ENCODE measurements at regions not wholly inside any gene's neighbourhood (a gene's known extent, or its start where the extent isn't known, plus 50 kb on each side); places are given as distances from the start of the nearest gene placed in this dataset.
"Not testable (repeated sequence)": the region's sequence is repeated elsewhere in the genome, so short reads cannot be mapped to it uniquely, and the experiment has no call there.

DNA sequence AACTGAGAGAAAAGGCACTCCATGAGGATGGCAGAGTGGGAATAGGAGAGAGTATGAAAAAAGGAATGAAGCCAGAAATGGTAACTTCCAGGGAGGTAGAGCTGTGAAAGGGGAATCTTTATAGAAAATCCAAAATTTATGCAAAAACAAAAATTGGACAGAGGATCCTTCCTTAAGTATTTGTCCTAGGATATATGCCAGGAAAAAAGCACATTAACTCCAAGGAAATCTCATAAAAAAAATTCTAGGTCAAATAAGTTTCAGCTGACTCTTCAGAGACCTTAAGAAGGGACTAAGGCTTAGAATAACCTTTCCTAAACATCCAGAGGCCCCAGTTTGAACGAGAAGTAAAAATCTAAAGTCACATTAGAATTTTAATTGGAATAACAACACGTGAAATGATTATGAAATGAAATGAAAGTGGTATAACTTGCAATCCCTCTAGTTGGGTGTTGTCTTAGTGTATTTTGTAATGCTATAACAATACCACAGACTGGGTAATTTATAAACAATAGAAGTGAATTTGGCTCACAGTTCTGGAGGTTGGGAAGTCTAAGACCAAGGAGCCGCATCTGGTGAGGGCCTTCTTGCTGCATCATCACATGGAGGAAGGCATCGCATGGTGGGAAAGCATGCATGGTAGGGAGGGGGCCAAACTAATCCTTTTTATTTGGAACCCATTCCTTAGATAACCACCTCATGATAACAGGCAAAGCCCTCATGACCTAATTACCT, 145.4 kb upstream of the RXFP1 start:
- ChIA-PET POLR2A (no interaction called here), CTCF (no interaction called here)
- no peak for TF ChIP-seq LEF1 (IDR thresholded peaks at IDR 0.05; ENCODE audit: borderline replicate concordance)
- TF ChIP-seq SUZ12 (IDR thresholded peaks at IDR 0.05): no peak
- TF ChIP-seq SP1 (IDR thresholded peaks at IDR 0.05): no peak
- TF ChIP-seq, protein P1, sequence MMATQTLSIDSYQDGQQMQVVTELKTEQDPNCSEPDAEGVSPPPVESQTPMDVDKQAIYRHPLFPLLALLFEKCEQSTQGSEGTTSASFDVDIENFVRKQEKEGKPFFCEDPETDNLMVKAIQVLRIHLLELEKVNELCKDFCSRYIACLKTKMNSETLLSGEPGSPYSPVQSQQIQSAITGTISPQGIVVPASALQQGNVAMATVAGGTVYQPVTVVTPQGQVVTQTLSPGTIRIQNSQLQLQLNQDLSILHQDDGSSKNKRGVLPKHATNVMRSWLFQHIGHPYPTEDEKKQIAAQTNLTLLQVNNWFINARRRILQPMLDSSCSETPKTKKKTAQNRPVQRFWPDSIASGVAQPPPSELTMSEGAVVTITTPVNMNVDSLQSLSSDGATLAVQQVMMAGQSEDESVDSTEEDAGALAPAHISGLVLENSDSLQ (IDR thresholded peaks at IDR 0.05): no peak
- no peak for TF ChIP-seq TARDBP (IDR thresholded peaks at IDR 0.05)
- TF ChIP-seq CTBP1 (IDR thresholded peaks at IDR 0.05; ENCODE audit: borderline replicate concordance): no peak
- TF ChIP-seq BHLHE40 (IDR thresholded peaks at IDR 0.05; ENCODE audit: borderline replicate concordance): no peak
- TF ChIP-seq FOXM1 (IDR thresholded peaks at IDR 0.05; ENCODE audit: borderline replicate concordance): no peak
- no peak for TF ChIP-seq FOXK2 (IDR thresholded peaks at IDR 0.05)
- TF ChIP-seq L3MBTL2 (conservative IDR thresholded peaks at IDR 0.05): no peak
- no peak for TF ChIP-seq FOXA1 (IDR thresholded peaks at IDR 0.05)
- TF ChIP-seq ELF4 (IDR thresholded peaks at IDR 0.05): no peak
- no peak for TF ChIP-seq ZNF384 (IDR thresholded peaks at IDR 0.05)
- no peak for TF ChIP-seq ARNT (IDR thresholded peaks at IDR 0.05)
- no peak for TF ChIP-seq NFRKB (IDR thresholded peaks at IDR 0.05)
- no peak for TF ChIP-seq HDGF (IDR thresholded peaks at IDR 0.05; ENCODE audit: borderline replicate concordance)
- DNase-seq (ENCODE audit: extremely low spot score): no peak

GRCh38 chr4:158384414-158384813, 137.3 kb upstream of the RXFP1 start:
- no peak for DNase-seq (ENCODE audit: extremely low spot score)
- ChIA-PET CTCF (no interaction called here), POLR2A (no interaction called here)
- TF ChIP-seq SUZ12 (IDR thresholded peaks at IDR 0.05) (no peak), ZNF384 (IDR thresholded peaks at IDR 0.05) (no peak), ARNT (IDR thresholded peaks at IDR 0.05) (no peak), ELF4 (IDR thresholded peaks at IDR 0.05) (no peak), BHLHE40 (IDR thresholded peaks at IDR 0.05; ENCODE audit: borderline replicate concordance) (no peak), CTBP1 (IDR thresholded peaks at IDR 0.05; ENCODE audit: borderline replicate concordance) (no peak), L3MBTL2 (conservative IDR thresholded peaks at IDR 0.05) (no peak)

GRCh38 chr4:158395343-158395742, 126.3 kb upstream of the RXFP1 start:
- ChIA-PET POLR2A (no interaction called here), CTCF (no interaction called here)
- no peak for TF ChIP-seq CTBP1 (IDR thresholded peaks at IDR 0.05; ENCODE audit: borderline replicate concordance)
- no peak for TF ChIP-seq SUZ12 (IDR thresholded peaks at IDR 0.05)
- TF ChIP-seq LEF1 (IDR thresholded peaks at IDR 0.05; ENCODE audit: borderline replicate concordance): no peak
- no peak for TF ChIP-seq TARDBP (IDR thresholded peaks at IDR 0.05)
- no peak for DNase-seq (ENCODE audit: extremely low spot score)

GRCh38 chr4:158395889-158396288, 125.8 kb upstream of the RXFP1 start:
- no peak for TF ChIP-seq ELF4 (IDR thresholded peaks at IDR 0.05)
- no peak for TF ChIP-seq TARDBP (IDR thresholded peaks at IDR 0.05)
- TF ChIP-seq ARNT (IDR thresholded peaks at IDR 0.05): no peak
- TF ChIP-seq SUZ12 (IDR thresholded peaks at IDR 0.05): no peak
- TF ChIP-seq CTBP1 (IDR thresholded peaks at IDR 0.05; ENCODE audit: borderline replicate concordance): no peak
- TF ChIP-seq L3MBTL2 (conservative IDR thresholded peaks at IDR 0.05): no peak
- TF ChIP-seq FOXA1 (IDR thresholded peaks at IDR 0.05): no peak
- TF ChIP-seq SP1 (IDR thresholded peaks at IDR 0.05): no peak
- POLR2A ChIA-PET: no interaction called here

GRCh38 chr4:158397781-158398180, 123.9 kb upstream of the RXFP1 start:
- ChIA-PET POLR2A (no interaction called here), CTCF (no interaction called here)
- TF ChIP-seq LEF1 (IDR thresholded peaks at IDR 0.05; ENCODE audit: borderline replicate concordance) (no peak), SP1 (IDR thresholded peaks at IDR 0.05) (no peak), FOXA1 (IDR thresholded peaks at IDR 0.05) (no peak), TARDBP (IDR thresholded peaks at IDR 0.05) (no peak), FOXK2 (IDR thresholded peaks at IDR 0.05) (no peak), ARNT (IDR thresholded peaks at IDR 0.05) (no peak), ZNF384 (IDR thresholded peaks at IDR 0.05) (no peak), SUZ12 (IDR thresholded peaks at IDR 0.05) (no peak), ELF4 (IDR thresholded peaks at IDR 0.05) (no peak)
- DNase-seq (ENCODE audit: extremely low spot score): no peak

More at GRCh38 chr4:158395889-158396288, 125.8 kb upstream of the RXFP1 start:
- CTCF ChIA-PET: no interaction called here
- no peak for DNase-seq (ENCODE audit: extremely low spot score)

DNA sequence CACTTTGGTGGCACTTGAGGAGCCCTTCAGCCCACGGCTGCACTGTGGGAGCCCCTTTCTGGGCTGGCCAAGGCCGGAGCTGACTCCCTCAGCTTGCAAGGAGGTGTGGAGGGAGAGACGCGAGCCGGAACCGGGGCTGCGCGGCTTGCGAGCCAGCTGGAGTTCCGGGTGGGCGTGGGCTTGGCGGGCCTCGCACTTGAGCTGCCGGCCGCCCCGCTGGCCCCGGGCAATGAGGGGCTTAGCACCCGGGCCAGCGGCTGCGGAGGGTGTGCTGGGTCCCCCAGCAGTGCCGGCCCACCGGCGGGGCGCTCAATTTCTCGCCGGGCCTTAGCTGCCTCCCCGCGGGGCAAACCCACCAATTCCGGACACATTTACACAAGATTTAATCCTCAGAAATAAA, 113.7 kb upstream of the RXFP1 start:
- DNase-seq (ENCODE audit: extremely low spot score); CTCF ChIA-PET; POLR2A ChIA-PET: not testable (repeated sequence)

GRCh38 chr4:158410272-158410671, 111.4 kb upstream of the RXFP1 start:
- DNase-seq (ENCODE audit: extremely low spot score): no peak
- TF ChIP-seq ARNT (IDR thresholded peaks at IDR 0.05): no peak
- TF ChIP-seq, protein P1 (IDR thresholded peaks at IDR 0.05): no peak
- TF ChIP-seq NFRKB (IDR thresholded peaks at IDR 0.05): no peak
- TF ChIP-seq ELF4 (IDR thresholded peaks at IDR 0.05): no peak
- TF ChIP-seq TARDBP (IDR thresholded peaks at IDR 0.05): no peak
- no peak for TF ChIP-seq BHLHE40 (IDR thresholded peaks at IDR 0.05; ENCODE audit: borderline replicate concordance)
- TF ChIP-seq FOXK2 (IDR thresholded peaks at IDR 0.05): no peak
- no peak for TF ChIP-seq ZNF384 (IDR thresholded peaks at IDR 0.05)
- TF ChIP-seq LEF1 (IDR thresholded peaks at IDR 0.05; ENCODE audit: borderline replicate concordance): no peak
- no peak for TF ChIP-seq CTBP1 (IDR thresholded peaks at IDR 0.05; ENCODE audit: borderline replicate concordance)
- TF ChIP-seq HDGF (IDR thresholded peaks at IDR 0.05; ENCODE audit: borderline replicate concordance): no peak
- ChIA-PET CTCF (no interaction called here), POLR2A (no interaction called here)

Measured in HEK293T (cell line).